22Rv1 (cell line): ENCODE measurements at regions not wholly inside any gene's neighbourhood (a gene's known extent, or its start where the extent isn't known, plus 50 kb on each side); places are given as distances from the start of the nearest gene placed in this dataset.

Experiments used
- H3K27ac ChIP-seq: fragments of 450-650 bp; 2 replicates; pipeline ENCODE4 v1.5.1; 2017
- ZFX ChIP-seq: fragments of 450-650 bp; IDR thresholded peaks from 2 replicates; pipeline ENCODE4 v1.6.1; 2017; ENCODE audit warnings: antibody characterized with exemption, borderline replicate concordance
- TF ChIP-seq, protein P1 (sequence below): fragments of 450-650 bp; IDR thresholded peaks from 2 replicates; pipeline ENCODE4 v1.5.1; 2017; ENCODE audit warnings: mild to moderate bottlenecking

DNA sequence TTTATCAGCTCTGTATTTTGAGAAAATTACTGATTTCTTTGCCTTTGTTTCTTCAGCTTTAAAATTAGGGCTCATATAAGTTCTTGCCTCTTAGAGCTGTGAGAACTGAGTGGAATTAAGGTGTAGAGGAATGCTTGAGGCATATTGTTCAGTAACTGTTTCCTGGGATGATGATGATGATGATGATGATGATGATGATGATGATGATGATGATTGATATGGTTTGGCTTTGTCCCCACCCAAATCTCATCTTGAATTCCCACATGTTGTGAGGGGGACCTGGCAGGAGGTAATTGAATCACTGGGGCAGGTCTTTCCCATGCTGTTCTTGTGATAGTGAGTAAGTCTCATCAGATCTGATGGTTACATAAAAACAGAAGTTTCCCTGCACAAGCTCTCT, 118.7 kb downstream of the CHRM3 start:
- TF ChIP-seq, protein P1, sequence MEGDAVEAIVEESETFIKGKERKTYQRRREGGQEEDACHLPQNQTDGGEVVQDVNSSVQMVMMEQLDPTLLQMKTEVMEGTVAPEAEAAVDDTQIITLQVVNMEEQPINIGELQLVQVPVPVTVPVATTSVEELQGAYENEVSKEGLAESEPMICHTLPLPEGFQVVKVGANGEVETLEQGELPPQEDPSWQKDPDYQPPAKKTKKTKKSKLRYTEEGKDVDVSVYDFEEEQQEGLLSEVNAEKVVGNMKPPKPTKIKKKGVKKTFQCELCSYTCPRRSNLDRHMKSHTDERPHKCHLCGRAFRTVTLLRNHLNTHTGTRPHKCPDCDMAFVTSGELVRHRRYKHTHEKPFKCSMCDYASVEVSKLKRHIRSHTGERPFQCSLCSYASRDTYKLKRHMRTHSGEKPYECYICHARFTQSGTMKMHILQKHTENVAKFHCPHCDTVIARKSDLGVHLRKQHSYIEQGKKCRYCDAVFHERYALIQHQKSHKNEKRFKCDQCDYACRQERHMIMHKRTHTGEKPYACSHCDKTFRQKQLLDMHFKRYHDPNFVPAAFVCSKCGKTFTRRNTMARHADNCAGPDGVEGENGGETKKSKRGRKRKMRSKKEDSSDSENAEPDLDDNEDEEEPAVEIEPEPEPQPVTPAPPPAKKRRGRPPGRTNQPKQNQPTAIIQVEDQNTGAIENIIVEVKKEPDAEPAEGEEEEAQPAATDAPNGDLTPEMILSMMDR: no peak
- no peak for TF ChIP-seq ZFX

DNA sequence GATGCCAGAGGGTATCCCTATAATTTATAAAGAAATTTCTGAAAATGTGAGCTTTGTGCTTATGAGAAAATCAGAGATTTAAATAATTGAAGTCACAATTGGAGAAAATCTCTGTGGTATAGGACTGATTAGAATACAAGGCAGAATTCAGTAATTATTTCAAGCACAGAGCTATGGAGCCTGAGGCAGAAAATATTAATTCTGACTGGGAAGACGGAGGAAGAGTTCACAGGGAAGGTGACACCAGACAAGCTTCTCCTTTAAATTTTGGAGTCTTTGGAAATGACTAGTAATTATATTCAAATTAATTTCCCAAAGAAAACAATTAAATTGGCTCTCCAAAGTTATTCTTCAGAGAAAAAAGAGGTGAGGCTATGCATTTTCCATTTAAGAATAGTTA, 121.5 kb downstream of the CHRM3 start:
- H3K27ac ChIP-seq: no peak overlapping the region
- TF ChIP-seq ZFX: no peak
- TF ChIP-seq, protein P1: no peak

More for the DNA sequence above, 118.7 kb downstream of the CHRM3 start:
- no peak overlapping the region for H3K27ac ChIP-seq

DNA sequence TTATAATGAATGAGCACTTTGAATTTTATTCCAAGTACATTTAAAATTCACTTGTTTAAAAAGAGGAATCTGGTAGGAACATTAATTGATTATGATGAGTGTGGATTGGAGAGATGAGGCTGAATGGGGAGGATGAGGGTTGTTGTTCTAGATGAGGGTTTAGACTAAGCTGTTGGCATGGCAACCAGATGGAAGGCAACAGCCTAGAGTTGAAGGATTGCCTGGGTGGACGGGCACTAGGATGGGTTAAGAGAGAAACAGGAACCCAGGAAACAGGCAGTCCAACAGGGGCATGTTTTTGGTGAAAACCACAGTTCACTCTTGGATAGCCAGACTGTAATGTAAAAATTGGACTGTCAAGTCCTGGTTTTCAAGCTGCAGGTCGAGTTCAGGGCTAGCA, 125.5 kb downstream of the CHRM3 start:
- H3K27ac ChIP-seq: no peak overlapping the region
- no peak for TF ChIP-seq ZFX
- TF ChIP-seq, protein P1: no peak

- H3K27ac ChIP-seq: no peak overlapping the region
- no peak for TF ChIP-seq ZFX
- TF ChIP-seq, protein P1: no peak
Measured at GRCh38 chr1:239516579-239516978, 130.2 kb downstream of the CHRM3 start.

GRCh38 chr1:239526391-239526790, 140.0 kb downstream of the CHRM3 start:
- H3K27ac ChIP-seq: no peak overlapping the region
- TF ChIP-seq, protein P1: no peak
- no peak for TF ChIP-seq ZFX

DNA sequence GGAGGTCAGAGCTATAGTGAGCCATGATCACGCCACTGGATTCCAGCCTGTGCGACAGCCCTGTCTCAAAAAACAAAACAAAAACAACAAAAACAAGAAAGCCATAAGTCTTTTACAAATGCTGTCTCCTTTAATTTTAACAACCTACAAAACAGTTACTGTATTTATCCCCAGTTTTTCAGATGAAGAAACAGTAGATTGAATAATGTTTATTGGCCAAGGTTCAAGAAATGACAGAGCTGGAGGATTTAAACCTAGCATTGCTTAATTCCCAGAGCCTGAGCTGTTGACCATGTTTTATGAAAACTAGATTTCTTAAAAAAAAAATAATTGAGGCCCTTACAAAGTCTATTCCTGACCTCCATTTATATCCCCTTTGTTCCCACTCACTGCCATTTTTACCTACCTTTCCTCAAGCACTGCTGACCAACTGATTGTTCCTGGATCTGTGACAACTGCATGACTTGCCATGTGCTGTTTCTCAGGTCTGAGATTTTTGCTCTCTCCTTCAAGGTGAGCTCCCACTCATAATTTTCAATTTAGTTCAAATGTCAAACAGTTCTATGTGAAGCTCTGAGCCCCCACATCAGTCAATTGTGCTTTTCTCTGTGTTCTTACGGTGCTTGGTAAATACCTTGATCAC, 140.8 kb downstream of the CHRM3 start:
- no peak overlapping the region for H3K27ac ChIP-seq
- TF ChIP-seq, protein P1: no peak
- no peak for TF ChIP-seq ZFX

DNA sequence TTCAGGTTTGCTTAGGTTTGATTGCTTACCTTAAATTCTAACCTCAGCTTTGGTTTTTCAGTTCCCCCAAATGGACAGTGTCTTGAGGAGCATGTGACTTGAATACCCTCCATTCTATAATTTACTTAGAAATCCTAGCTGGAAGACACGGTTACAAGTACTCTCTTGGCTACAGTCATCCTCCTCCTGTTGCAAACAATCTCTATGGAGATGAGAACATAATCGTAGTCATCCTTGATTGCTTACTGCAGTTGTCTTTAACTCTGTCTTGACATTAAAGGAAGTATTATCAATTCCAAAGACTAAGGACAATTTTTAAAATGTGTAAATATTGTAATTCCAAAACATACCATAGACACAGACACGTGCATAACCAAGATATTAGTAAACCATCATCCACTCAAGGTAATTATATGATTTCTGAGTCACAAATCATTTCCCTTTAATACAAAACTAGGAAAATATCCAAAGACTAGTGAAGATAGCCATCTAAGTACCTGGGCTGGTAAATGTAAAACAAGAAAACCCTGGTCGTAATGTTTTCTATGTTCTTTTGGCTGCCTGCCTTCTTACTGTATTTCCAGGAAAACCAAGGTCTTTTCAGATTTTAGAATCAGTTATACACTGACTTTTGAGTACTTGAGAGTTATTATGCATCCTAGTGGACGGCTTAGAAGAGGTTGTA, 149.9 kb downstream of the CHRM3 start:
- TF ChIP-seq, protein P1: no peak
- TF ChIP-seq ZFX: no peak
- H3K27ac ChIP-seq: no peak overlapping the region
